T-helper 9 cell (primary cell): ENCODE measurements at regions not wholly inside any gene's neighbourhood (a gene's known extent, or its start where the extent isn't known, plus 50 kb on each side); places are given as distances from the start of the nearest gene placed in this dataset.
"Not testable (repeated sequence)": the region's sequence is repeated elsewhere in the genome, so short reads cannot be mapped to it uniquely, and the experiment has no call there.

Source experiments
- DNase-seq: peaks from one replicate; pipeline ENCODE4 v3.0.0-alpha.2; 2020

- DNase-seq: not testable (repeated sequence)
These were observed 50.2 kb upstream of the FCGR2A start for GRCh38 chr1:161454865-161455707.

- DNase-seq: not testable (repeated sequence)
These were observed 51.0 kb upstream of the FCGR2A start for GRCh38 chr1:161453950-161454864.

GRCh38 chr1:161451698-161452348, 53.4 kb upstream of the FCGR2A start:
- DNase-seq: not testable (repeated sequence)

GRCh38 chr1:161447760-161448332, 57.4 kb upstream of the FCGR2A start:
- not testable (repeated sequence) for DNase-seq

GRCh38 chr1:161447040-161447759, 58.1 kb upstream of the FCGR2A start:
- DNase-seq: not testable (repeated sequence)

- not testable (repeated sequence) for DNase-seq
These were observed 60.5 kb upstream of the FCGR2A start for GRCh38 chr1:161444725-161445124.

GRCh38 chr1:161444255-161444654, 61.0 kb upstream of the FCGR2A start:
- not testable (repeated sequence) for DNase-seq

- DNase-seq: peak; percentile 43
These were observed 64.9 kb upstream of the FCGR2A start for GRCh38 chr1:161440312-161440894.

- no peak for DNase-seq
These were observed 65.7 kb upstream of the FCGR2A start for GRCh38 chr1:161439280-161440232.

GRCh38 chr1:161433191-161433590, 65.5 kb upstream of the CFAP126 start:
- DNase-seq: not testable (repeated sequence)

- no peak for DNase-seq
These were observed 64.4 kb upstream of the CFAP126 start for GRCh38 chr1:161432091-161432490.

- no peak for DNase-seq
These were observed 60.2 kb upstream of the CFAP126 start for GRCh38 chr1:161427733-161428516.

GRCh38 chr1:161422914-161423313, 55.2 kb upstream of the CFAP126 start:
- DNase-seq: not testable (repeated sequence)

GRCh38 chr1:161421456-161421855, 53.8 kb upstream of the CFAP126 start:
- DNase-seq: no peak

- DNase-seq: no peak
These were observed 53.2 kb upstream of the CFAP126 start for GRCh38 chr1:161420763-161421455.

GRCh38 chr1:161417536-161417935, 49.9 kb upstream of the CFAP126 start:
- DNase-seq: not testable (repeated sequence)
